DND-41 (cell line): ENCODE measurements at regions not wholly inside any gene's neighbourhood (a gene's known extent, or its start where the extent isn't known, plus 50 kb on each side); places are given as distances from the start of the nearest gene placed in this dataset.

Source experiments
- ATAC-seq: fragments of 200-7000 bp; cut with Tn5 transposase; 3 replicates; pipeline ENCODE4 v1.9.1; 2021; ENCODE audit warnings: low read depth; ENCODE audit not compliant: insufficient read depth
- DNase-seq: peaks from one replicate; pipeline ENCODE4 v3.0.0-alpha.2; 2020
- H2AFZ ChIP-seq: 2 replicates; pipeline ENCODE4 v1.6.0; 2012; ENCODE audit warnings: low read depth, low read length
- H3K27ac ChIP-seq: 2 replicates; pipeline ENCODE4 v1.5.1; 2012; ENCODE audit warnings: low read length, inconsistent platforms
- H3K27me3 ChIP-seq: fragments of 200-600 bp; sonication (generic); 2 replicates; pipeline ENCODE4 v1.6.0; 2012; ENCODE audit warnings: low read length, mild to moderate bottlenecking, inconsistent platforms; ENCODE audit not compliant: insufficient read depth, poor library complexity
- H3K36me3 ChIP-seq: 2 replicates; pipeline ENCODE4 v1.5.1; 2012; ENCODE audit warnings: low read length, inconsistent platforms; ENCODE audit not compliant: insufficient read depth
- H3K4me1 ChIP-seq: 2 replicates; pipeline ENCODE4 v1.5.1; 2012; ENCODE audit warnings: mild to moderate bottlenecking, low read length; ENCODE audit not compliant: insufficient read depth
- H3K4me2 ChIP-seq: 2 replicates; pipeline ENCODE4 v1.6.0; 2012; ENCODE audit warnings: mild to moderate bottlenecking, moderate library complexity, low read length, inconsistent platforms; ENCODE audit not compliant: insufficient read depth
- H3K4me3 ChIP-seq, 2 experiments: fragments of 200-600 bp in 1 of 2; shearing (Covaris generic) in 1 of 2; 2 replicates each; pipeline ENCODE4 v1.5.1; 2012 to 2016; ENCODE audit warnings: inconsistent platforms in 2 of 2, low read length in 2 of 2, mild to moderate bottlenecking in 2 of 2, low read depth in 1 of 2, moderate library complexity in 1 of 2
- H3K79me2 ChIP-seq: 2 replicates; pipeline ENCODE4 v1.6.0; 2012; ENCODE audit warnings: low read length, inconsistent platforms; ENCODE audit not compliant: insufficient read depth
- H3K9ac ChIP-seq: 2 replicates; pipeline ENCODE4 v1.6.0; 2012; ENCODE audit warnings: low read depth, mild to moderate bottlenecking, inconsistent platforms, low read length, moderate library complexity
- H3K9me3 ChIP-seq: 2 replicates; pipeline ENCODE4 v1.5.1; 2012; ENCODE audit warnings: low read length, moderate library complexity, mild to moderate bottlenecking, inconsistent platforms; ENCODE audit not compliant: insufficient read depth, severe bottlenecking
- H4K20me1 ChIP-seq: 2 replicates; pipeline ENCODE4 v1.6.0; 2012; ENCODE audit warnings: low read length; ENCODE audit not compliant: insufficient read depth
- EZH2 ChIP-seq: IDR thresholded peaks from 3 replicates; pipeline ENCODE4 v1.6.1; 2012; ENCODE audit warnings: borderline replicate concordance, low read depth, mild to moderate bottlenecking, moderate library complexity, low read length, inconsistent platforms; ENCODE audit not compliant: severe bottlenecking
- TF ChIP-seq, protein P1 (sequence below): IDR thresholded peaks from 2 replicates; pipeline ENCODE4 v1.5.1; 2012; ENCODE audit warnings: borderline replicate concordance, low read length, moderate library complexity, mild to moderate bottlenecking; ENCODE audit not compliant: poor library complexity, severe bottlenecking; ENCODE audit errors: extremely low read depth

DNA sequence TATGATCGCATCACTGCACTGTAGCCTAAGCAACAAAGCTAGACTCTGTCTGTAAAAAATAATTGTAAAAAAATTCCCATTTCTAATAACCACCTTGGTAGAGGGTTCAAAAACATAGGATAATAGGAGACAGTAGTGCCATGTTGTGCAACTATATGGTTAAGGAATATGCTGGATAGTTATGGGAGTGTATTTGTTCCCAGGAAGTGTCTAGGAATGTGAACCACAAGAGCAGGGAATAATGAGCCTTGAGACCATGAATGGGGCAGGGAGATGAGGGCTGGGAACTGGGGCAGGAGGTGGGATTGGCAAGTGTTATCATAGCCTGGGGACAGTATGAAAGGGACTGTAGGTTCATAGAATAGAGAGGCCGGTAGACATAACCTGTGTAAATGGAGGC is 50.4 kb downstream of the RUSC2 start:
- no peak for ATAC-seq
- Histone ChIP-seq H3K4me2 (no peak overlapping the region), H3K9me3 (no peaks in the 10 kb centered on the region), H3K79me2 (no peaks in the 10 kb centered on the region), H3K9ac (no peak overlapping the region), H2AFZ (no peak overlapping the region), H4K20me1 (no peaks in the 10 kb centered on the region), H3K4me3 (no peak overlapping the region), H3K4me1 (no peaks in the 10 kb centered on the region), H3K27ac (no peak overlapping the region), H3K27me3 (peaks cover 2% of the 10 kb centered on the region), H3K36me3 (no peaks in the 10 kb centered on the region)
- no peak for DNase-seq
- no peak for TF ChIP-seq EZH2
- TF ChIP-seq, protein P1, sequence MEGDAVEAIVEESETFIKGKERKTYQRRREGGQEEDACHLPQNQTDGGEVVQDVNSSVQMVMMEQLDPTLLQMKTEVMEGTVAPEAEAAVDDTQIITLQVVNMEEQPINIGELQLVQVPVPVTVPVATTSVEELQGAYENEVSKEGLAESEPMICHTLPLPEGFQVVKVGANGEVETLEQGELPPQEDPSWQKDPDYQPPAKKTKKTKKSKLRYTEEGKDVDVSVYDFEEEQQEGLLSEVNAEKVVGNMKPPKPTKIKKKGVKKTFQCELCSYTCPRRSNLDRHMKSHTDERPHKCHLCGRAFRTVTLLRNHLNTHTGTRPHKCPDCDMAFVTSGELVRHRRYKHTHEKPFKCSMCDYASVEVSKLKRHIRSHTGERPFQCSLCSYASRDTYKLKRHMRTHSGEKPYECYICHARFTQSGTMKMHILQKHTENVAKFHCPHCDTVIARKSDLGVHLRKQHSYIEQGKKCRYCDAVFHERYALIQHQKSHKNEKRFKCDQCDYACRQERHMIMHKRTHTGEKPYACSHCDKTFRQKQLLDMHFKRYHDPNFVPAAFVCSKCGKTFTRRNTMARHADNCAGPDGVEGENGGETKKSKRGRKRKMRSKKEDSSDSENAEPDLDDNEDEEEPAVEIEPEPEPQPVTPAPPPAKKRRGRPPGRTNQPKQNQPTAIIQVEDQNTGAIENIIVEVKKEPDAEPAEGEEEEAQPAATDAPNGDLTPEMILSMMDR: no peak

DNA sequence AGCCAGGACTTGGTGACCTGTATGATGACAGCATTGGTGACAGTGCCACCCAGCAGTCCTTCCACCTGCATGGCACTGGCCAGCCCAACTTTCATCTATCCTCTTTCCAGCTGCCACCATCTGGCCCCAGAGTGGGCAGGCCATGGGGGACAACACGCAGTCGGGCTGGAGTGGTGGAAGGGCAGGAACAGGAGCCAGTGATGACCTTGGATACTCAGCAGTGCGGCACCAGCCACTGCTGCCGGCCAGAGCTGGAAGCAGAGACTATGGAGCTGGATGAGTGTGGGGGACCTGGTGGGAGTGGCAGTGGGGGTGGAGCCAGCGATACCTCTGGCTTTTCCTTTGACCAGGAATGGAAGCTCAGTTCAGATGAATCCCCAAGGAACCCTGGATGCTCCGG is 56.9 kb downstream of the RUSC2 start:
- H3K9ac ChIP-seq: no peak overlapping the region
- no peak overlapping the region for H2AFZ ChIP-seq
- H3K4me1 ChIP-seq: no peaks in the 10 kb centered on the region
- H3K9me3 ChIP-seq: no peaks in the 10 kb centered on the region
- no peak overlapping the region for H3K27ac ChIP-seq
- H3K4me2 ChIP-seq: no peak overlapping the region
- no peaks in the 10 kb centered on the region for H4K20me1 ChIP-seq
- DNase-seq (no peak), ATAC-seq (no peak)
- H3K4me3 ChIP-seq: no peak overlapping the region
- H3K27me3 ChIP-seq: peaks cover 3% of the 10 kb centered on the region
- no peaks in the 10 kb centered on the region for H3K36me3 ChIP-seq
- no peak for TF ChIP-seq EZH2
- TF ChIP-seq, protein P1: no peak
- H3K79me2 ChIP-seq: no peaks in the 10 kb centered on the region

DNA sequence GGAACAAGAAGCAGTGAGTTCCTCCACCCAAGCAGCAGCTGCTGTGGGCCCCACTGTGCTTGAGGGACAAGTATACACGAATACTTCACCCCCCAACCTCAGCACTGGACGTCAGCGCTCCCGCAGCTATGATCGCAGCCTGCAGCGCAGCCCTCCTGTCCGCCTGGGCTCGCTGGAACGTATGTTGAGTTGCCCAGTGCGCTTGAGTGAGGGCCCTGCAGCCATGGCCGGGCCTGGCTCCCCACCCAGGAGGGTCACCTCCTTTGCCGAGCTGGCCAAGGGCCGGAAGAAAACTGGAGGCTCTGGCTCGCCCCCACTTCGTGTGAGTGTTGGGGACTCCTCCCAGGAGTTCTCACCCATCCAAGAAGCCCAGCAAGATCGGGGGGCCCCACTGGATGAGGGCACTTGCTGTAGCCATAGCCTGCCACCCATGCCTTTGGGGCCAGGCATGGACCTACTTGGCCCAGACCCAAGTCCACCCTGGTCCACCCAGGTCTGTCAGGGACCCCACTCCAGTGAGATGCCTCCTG is 57.1 kb upstream of the TESK1 start:
- Histone ChIP-seq H3K4me3 (no peak overlapping the region), H3K36me3 (no peaks in the 10 kb centered on the region), H4K20me1 (no peaks in the 10 kb centered on the region), H3K27me3 (peaks cover 5% of the 10 kb centered on the region), H3K9me3 (no peaks in the 10 kb centered on the region), H3K79me2 (no peaks in the 10 kb centered on the region), H2AFZ (no peak overlapping the region), H3K4me1 (no peaks in the 10 kb centered on the region), H3K27ac (no peak overlapping the region), H3K9ac (no peak overlapping the region), H3K4me2 (no peak overlapping the region)
- ATAC-seq (no peak), DNase-seq (no peak)
- TF ChIP-seq EZH2: no peak
- TF ChIP-seq, protein P1: no peak

DNA sequence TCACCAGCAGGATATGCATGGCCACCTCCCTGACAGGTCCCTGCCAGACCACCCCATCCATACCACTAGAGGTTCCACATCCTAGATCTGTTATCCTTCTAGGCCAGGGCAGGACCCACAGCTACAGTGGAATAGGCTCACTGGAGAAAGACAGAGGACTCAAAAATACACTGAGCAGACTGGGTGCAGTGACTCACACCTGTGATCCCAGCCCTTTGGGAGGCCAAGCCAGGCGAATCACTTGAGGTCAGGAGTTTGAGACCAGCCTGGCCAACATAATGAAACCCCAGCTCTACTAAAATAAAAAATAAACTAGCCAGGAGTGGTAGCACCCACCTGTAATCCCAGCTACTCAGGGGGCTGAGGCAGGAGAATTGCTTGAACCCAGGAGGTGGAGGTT is 56.5 kb upstream of the TESK1 start:
- no peaks in the 10 kb centered on the region for H3K79me2 ChIP-seq
- H3K27ac ChIP-seq: no peak overlapping the region
- no peak for ATAC-seq

More for the DNA sequence above, 56.5 kb upstream of the TESK1 start:
- Histone ChIP-seq H3K4me2 (no peak overlapping the region), H3K36me3 (no peaks in the 10 kb centered on the region), H3K9ac (no peak overlapping the region), H2AFZ (no peak overlapping the region), H3K4me3 (no peak overlapping the region), H3K4me1 (no peaks in the 10 kb centered on the region), H4K20me1 (no peaks in the 10 kb centered on the region), H3K9me3 (no peaks in the 10 kb centered on the region), H3K27me3 (peaks cover 5% of the 10 kb centered on the region)
- no peak for DNase-seq
- no peak for TF ChIP-seq EZH2
- TF ChIP-seq, protein P1: no peak
